NB4 (cell line): ENCODE measurements at regions not wholly inside any gene's neighbourhood (a gene's known extent, or its start where the extent isn't known, plus 50 kb on each side); places are given as distances from the start of the nearest gene placed in this dataset.
"Not testable (repeated sequence)": the region's sequence is repeated elsewhere in the genome, so short reads cannot be mapped to it uniquely, and the experiment has no call there.

ENCODE experiments used
- DNase-seq: peaks from one replicate; pipeline ENCODE4 v3.0.0; 2010; ENCODE audit warnings: low read depth
- H3K4me3 ChIP-seq: one replicate; pipeline ENCODE4 v1.5.1; 2011; ENCODE audit warnings: mild to moderate bottlenecking, low read depth, low read length, moderate library complexity
- CTCF ChIP-seq: IDR thresholded peaks from one replicate; pipeline ENCODE4 v1.5.1; 2012; ENCODE audit warnings: low read depth, low read length
- MYC ChIP-seq: IDR thresholded peaks from 2 replicates; pipeline ENCODE4 v1.6.1; 2011; ENCODE audit warnings: low read depth, low read length
- POLR2A ChIP-seq: IDR thresholded peaks from 2 replicates; pipeline ENCODE4 v1.6.1; 2011; ENCODE audit warnings: mild to moderate bottlenecking; ENCODE audit not compliant: insufficient read length; ENCODE audit errors: extremely low read depth
- TF ChIP-seq, protein P1 (sequence below): IDR thresholded peaks from 2 replicates; pipeline ENCODE4 v1.6.1; 2011; ENCODE audit warnings: low read depth, low read length

DNA sequence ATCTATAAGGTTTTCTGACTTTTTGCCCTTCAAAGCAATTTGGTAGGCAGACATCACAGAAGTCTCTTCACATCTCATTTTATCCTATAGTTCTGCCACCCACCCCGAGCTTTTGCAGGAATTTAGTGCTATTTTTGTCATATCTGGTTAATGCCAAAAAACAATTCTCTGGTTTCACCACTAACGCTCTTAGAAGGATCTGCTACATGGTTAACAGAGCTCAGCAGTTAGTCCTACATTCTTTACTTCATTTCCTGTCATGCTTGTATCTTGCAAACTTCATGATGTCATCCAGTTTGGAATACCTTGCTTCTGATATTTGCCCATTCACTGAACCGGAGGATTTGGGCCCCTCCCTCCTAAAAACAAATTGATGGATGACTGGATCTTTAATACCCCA, 116.8 kb upstream of the SERPINE2 start:
- DNase-seq, result no peak
- no peak overlapping the region for H3K4me3 ChIP-seq
- TF ChIP-seq, protein P1, sequence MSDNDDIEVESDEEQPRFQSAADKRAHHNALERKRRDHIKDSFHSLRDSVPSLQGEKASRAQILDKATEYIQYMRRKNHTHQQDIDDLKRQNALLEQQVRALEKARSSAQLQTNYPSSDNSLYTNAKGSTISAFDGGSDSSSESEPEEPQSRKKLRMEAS, result no peak
- TF ChIP-seq CTCF (no peak), POLR2A (no peak), MYC (no peak)

DNA sequence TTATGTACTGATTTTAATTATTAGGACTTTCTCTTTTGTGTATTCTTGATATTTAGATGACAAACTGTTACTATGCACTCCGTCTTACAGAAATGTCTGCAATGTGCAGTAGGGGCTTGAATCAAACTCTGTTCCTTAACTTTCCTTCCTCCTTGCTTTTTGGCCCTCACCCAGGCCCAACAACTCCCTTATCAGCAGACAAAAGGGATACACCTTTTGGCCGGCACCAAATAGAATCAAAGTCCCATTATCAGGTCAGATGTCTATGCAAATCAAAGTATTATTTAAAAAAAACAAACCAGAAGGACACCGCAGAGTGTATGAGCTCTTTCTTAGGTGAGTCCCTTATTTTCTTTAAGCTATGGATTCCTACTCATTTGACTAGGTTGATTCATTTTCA, 116.3 kb upstream of the SERPINE2 start:
- no peak overlapping the region for H3K4me3 ChIP-seq
- no peak for TF ChIP-seq POLR2A
- TF ChIP-seq, protein P1, result no peak
- no peak for TF ChIP-seq MYC
- no peak for TF ChIP-seq CTCF
- DNase-seq, result no peak

GRCh38 chr2:224151680-224152310, 112.7 kb upstream of the SERPINE2 start:
- H3K4me3 ChIP-seq, result no peak overlapping the region
- peak; percentile 5 for DNase-seq
- no peak for TF ChIP-seq MYC
- no peak for TF ChIP-seq CTCF
- no peak for TF ChIP-seq POLR2A
- TF ChIP-seq, protein P1, result no peak

DNA sequence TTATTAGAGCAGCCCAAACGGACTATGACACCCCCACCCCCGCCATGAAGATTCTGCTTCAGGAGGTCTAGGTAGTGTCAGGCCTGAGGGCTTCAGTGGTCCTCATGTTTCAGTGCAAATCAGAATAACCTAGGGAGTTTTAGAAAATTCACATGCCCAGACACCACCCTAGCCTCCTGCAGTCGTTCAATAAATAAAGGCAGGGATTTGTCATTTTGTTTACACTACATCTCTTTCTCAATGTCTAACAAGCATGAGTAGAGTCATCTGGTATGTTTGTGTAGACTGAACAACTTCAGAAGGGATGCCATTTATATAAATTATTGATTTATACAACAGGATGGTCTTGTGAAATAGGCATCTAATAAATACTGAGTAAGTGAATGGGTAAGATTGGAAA, 112.1 kb upstream of the SERPINE2 start:
- H3K4me3 ChIP-seq, result no peak overlapping the region
- no peak for DNase-seq
- TF ChIP-seq POLR2A, result no peak

DNA sequence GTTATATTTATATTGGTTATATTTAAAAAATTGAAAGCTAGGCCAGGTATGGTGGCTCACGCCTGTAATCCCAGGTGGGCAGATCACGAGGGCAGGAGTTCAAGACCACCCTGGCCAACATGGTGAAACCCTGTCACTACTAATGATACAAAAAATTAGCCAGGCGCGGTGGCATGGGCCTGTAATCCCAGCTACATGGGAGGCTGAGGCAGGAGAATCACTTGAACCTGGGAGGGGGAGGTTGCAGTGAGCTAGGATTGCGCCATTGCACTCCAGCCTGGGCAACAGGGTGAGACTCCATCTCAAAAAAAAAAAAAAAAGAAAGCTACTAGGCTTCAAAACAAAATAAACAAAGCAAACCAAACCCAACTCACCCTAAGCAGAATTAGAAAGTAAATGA, 109.0 kb upstream of the SERPINE2 start:
- H3K4me3 ChIP-seq, DNase-seq: not testable (repeated sequence)

DNA sequence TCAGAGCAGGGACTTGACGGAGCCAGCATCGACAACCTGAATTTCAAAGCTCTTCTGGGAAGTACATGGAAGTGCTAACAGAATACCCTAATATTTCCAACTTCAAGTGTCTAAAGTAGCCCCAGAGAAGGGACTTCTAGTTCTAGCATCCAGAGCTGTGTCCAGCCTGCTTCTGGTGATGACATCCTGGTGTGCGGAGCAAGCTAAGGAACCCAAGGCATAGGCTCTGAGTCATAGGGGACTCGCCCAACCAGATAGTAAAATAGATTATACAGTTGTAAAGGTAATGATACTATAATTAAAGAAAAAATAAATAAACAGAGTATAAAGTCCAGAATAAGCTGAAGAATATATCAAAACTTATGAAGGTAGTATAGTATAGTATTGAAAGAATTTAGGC, 108.1 kb upstream of the SERPINE2 start:
- no peak overlapping the region for H3K4me3 ChIP-seq
- no peak for DNase-seq
- TF ChIP-seq CTCF, result no peak
- no peak for TF ChIP-seq MYC
- TF ChIP-seq, protein P1, result no peak
- no peak for TF ChIP-seq POLR2A

GRCh38 chr2:224146356-224147160, 107.5 kb upstream of the SERPINE2 start:
- DNase-seq, result no peak
- TF ChIP-seq MYC (no peak), CTCF (no peak), POLR2A (no peak)
- TF ChIP-seq, protein P1, result no peak
- no peak overlapping the region for H3K4me3 ChIP-seq
